ENCODE measurements at regions not wholly inside any gene's neighbourhood (a gene's known extent, or its start where the extent isn't known, plus 50 kb on each side); places are given as distances from the start of the nearest gene placed in this dataset.
"Not testable (repeated sequence)": the region's sequence is repeated elsewhere in the genome, so short reads cannot be mapped to it uniquely, and the experiment has no call there.

DNA sequence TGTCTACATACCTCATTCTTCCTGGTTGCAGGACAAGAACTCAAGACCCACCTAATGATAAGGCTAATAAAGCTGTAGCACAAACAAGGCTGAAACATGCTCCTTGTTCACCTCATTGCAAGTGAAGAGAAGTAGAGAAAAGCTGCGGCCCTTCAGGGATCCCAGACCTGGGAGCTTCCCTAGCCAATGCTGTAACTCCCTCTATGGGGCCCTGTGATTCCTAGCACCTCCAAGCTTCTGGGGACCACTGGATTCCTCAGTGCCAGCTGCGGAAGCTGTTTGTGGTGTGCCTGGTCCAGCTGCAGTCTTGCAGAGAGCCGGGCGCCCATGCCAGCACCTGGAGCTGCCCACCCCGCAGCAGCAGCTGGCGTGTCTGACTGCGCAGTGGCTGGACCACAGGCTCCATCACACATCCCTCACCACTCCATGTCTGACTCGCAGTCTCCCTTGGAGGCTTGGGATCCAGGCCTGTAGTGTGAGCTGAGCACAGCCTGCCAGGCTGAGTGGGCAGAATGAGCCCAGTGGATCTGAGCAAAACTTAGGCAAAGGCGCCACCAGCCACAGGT lies 737.2 kb upstream of the GJE1 start:
- H3K9ac ChIP-seq (ENCODE audit: low read length): no peak overlapping the region
- 0 out of 2 replicates have a peak, but pooled peaks cover 10% of the 10 kb centered on the region for H3K9me3 ChIP-seq (ENCODE audit: control insufficient read depth, insufficient read depth, low read depth, low read length)
- no peak overlapping the region for H3K4me3 ChIP-seq (ENCODE audit: low read depth, low read length)
- H3K27me3 ChIP-seq (ENCODE audit: control insufficient read depth, insufficient read depth, low read length): no peaks in the 10 kb centered on the region
- H3K36me3 ChIP-seq (ENCODE audit: control insufficient read depth, insufficient read depth, low read length): peaks cover 5% of the 10 kb centered on the region; the same call in 1 of the 2 replicates
- H3K27ac ChIP-seq (ENCODE audit: low read depth, low read length): no peak overlapping the region
- no peaks in the 10 kb centered on the region for H3K4me1 ChIP-seq (ENCODE audit: control insufficient read depth, insufficient read depth, low read length)

DNA sequence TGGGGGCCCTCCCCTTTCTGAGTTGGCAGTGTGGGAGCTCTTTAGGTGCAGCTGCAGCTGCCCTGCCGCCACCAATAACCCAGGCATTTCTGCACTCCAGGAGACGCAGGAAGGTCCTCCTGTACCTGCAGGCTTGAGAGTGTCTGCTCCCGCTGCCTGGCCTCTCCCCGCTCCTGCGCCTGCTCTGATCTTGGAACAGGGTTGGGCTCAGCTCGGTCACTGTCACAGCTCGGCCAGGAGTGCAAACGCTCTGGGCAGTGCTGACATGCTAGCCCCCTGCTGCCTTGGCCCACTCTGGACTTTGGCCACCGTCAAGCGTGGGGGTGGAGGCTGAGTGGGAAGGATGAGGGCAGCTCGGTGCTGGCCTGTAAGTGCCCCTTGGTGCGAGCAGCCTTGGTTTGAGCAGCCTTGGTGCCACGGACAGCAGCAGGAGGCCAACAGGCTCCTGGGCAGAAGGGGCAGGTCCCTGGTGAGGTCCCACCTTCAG lies 738.1 kb upstream of the GJE1 start:
- Histone ChIP-seq H3K4me1 (ENCODE audit: control insufficient read depth, insufficient read depth, low read length) (no peaks in the 10 kb centered on the region), H3K27ac (ENCODE audit: low read depth, low read length) (no peak overlapping the region), H3K4me3 (ENCODE audit: low read depth, low read length) (no peak overlapping the region), H3K36me3 (ENCODE audit: control insufficient read depth, insufficient read depth, low read length) (peaks cover 9% of the 10 kb centered on the region), H3K9ac (ENCODE audit: low read length) (no peak overlapping the region), H3K27me3 (ENCODE audit: control insufficient read depth, insufficient read depth, low read length) (no peaks in the 10 kb centered on the region), H3K9me3 (ENCODE audit: control insufficient read depth, insufficient read depth, low read depth, low read length) (peaks cover 16% of the 10 kb centered on the region; the same call in 1 of the 2 replicates)

DNA sequence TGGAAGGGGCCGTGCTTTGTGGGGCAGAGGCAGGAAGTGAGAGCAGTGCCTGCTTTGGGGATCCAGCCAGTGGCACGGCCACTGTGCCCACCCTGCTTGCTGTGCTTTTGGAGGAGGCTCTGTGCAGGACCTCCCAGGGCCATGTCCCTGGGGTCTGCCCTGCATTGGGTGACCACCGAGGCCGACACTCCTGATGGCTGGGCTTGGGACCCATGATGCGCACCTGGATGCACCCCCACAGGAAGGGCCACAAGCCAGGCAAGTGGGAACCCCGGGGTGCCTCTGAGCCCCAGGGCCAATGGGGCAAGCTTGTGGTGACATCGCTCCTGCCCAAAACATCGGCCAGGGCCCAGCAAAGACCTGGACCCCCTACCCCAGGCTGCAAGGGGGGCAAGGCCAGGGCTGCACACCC lies 738.6 kb upstream of the GJE1 start:
- Histone ChIP-seq H3K27me3 (ENCODE audit: control insufficient read depth, insufficient read depth, low read length) (no peaks in the 10 kb centered on the region), H3K9me3 (ENCODE audit: control insufficient read depth, insufficient read depth, low read depth, low read length) (peaks cover 21% of the 10 kb centered on the region; the same call in 1 of the 2 replicates), H3K4me1 (ENCODE audit: control insufficient read depth, insufficient read depth, low read length) (peaks cover 3% of the 10 kb centered on the region; the same call in 1 of the 2 replicates), H3K27ac (ENCODE audit: low read depth, low read length) (no peak overlapping the region), H3K4me3 (ENCODE audit: low read depth, low read length) (no peak overlapping the region), H3K9ac (ENCODE audit: low read length) (no peak overlapping the region), H3K36me3 (ENCODE audit: control insufficient read depth, insufficient read depth, low read length) (peaks cover 9% of the 10 kb centered on the region)

DNA sequence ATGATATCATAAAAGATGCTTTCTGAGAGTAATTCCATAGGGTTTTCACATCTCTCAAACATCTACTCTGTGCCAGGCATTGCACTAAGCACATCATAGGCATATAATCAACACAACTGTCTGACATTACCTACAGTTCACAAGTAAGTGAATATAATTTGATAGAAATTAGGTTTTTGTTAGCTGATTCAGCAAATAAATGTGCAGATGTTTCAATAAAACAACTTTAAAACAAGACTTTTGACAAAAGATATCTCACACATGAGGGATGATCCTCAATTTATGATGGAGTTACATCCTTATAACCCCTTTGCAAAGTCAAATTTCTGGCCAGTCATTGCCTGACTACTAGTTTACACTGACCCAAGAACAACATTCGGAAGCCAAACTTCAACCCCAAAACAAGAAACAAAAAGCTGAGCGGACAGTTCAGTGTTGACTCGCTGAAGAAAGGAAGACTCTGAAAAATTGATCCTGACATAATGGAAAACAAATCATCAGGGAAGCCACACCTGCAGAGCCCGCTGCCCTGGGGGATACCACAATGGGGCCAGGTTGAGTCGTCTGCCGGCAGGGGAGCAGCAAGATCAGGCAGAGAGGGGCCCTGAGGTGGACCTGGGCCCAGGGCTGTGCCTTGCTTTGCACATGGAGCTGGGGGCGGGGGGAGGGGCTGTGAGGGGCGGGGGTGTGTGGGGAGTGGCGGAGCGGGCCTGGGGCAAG lies 739.2 kb upstream of the GJE1 start:
- Histone ChIP-seq H3K9me3 (ENCODE audit: control insufficient read depth, insufficient read depth, low read depth, low read length) (peaks cover 21% of the 10 kb centered on the region; the same call in 1 of the 2 replicates), H3K4me3 (ENCODE audit: low read depth, low read length) (no peak overlapping the region), H3K36me3 (ENCODE audit: control insufficient read depth, insufficient read depth, low read length) (peaks cover 9% of the 10 kb centered on the region), H3K9ac (ENCODE audit: low read length) (no peak overlapping the region), H3K27ac (ENCODE audit: low read depth, low read length) (no peak overlapping the region), H3K27me3 (ENCODE audit: control insufficient read depth, insufficient read depth, low read length) (no peaks in the 10 kb centered on the region), H3K4me1 (ENCODE audit: control insufficient read depth, insufficient read depth, low read length) (peaks cover 7% of the 10 kb centered on the region; the same call in 1 of the 2 replicates)

DNA sequence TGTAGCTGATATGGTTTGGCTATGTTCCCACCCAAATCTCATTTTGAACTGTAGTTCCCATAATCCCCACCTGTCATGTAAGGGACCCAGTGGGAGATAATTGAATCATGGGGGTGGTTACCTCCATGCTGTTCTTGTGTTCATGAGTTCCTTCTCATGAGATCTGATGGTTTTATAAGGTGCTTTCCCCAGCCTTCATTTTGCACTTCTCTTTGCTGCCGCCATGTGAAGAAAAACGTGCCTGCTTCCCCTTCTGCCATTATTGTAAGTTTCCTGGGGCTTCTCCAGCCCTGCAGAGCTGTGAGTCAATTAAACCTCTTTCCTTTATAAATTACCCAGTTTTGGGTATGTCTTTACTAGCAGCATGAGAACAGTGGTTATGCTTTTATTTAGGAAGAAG lies 741.6 kb upstream of the GJE1 start:
- Histone ChIP-seq H3K9me3 (ENCODE audit: control insufficient read depth, insufficient read depth, low read depth, low read length) (peaks cover 35% of the 10 kb centered on the region), H3K36me3 (ENCODE audit: control insufficient read depth, insufficient read depth, low read length) (peaks cover 11% of the 10 kb centered on the region)
- not testable (repeated sequence) for H3K4me3 ChIP-seq (ENCODE audit: low read depth, low read length); H3K27me3 ChIP-seq (ENCODE audit: control insufficient read depth, insufficient read depth, low read length); H3K4me1 ChIP-seq (ENCODE audit: control insufficient read depth, insufficient read depth, low read length); H3K27ac ChIP-seq (ENCODE audit: low read depth, low read length); H3K9ac ChIP-seq (ENCODE audit: low read length)

DNA sequence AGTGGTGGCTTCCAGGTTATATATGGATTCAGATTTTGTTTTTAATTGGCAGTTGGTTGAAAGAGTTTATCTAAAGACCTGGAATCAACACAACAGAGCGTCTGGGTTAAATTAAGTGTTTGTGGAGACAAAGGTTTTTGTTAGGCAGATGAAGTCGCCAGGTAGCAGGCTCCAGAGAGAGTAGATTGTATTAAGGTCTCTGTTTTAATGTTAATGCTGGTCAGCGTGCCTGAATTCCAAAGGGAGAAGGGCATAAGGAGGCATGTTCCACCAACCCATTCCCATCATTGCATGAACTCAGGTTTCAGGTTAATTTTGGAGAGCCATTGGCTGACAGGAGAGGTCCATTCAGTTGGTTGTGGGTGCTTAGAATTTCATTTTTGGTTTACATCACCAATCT lies 744.1 kb upstream of the GJE1 start:
- Histone ChIP-seq H3K27ac (ENCODE audit: low read depth, low read length) (peak overlapping the region; percentile 71), H3K9ac (ENCODE audit: low read length) (no peak overlapping the region), H3K27me3 (ENCODE audit: control insufficient read depth, insufficient read depth, low read length) (no peaks in the 10 kb centered on the region), H3K4me1 (ENCODE audit: control insufficient read depth, insufficient read depth, low read length) (peaks cover 7% of the 10 kb centered on the region; the same call in 1 of the 2 replicates), H3K36me3 (ENCODE audit: control insufficient read depth, insufficient read depth, low read length) (peaks cover 11% of the 10 kb centered on the region), H3K9me3 (ENCODE audit: control insufficient read depth, insufficient read depth, low read depth, low read length) (peaks cover 28% of the 10 kb centered on the region), H3K4me3 (ENCODE audit: low read depth, low read length) (no peak overlapping the region)

DNA sequence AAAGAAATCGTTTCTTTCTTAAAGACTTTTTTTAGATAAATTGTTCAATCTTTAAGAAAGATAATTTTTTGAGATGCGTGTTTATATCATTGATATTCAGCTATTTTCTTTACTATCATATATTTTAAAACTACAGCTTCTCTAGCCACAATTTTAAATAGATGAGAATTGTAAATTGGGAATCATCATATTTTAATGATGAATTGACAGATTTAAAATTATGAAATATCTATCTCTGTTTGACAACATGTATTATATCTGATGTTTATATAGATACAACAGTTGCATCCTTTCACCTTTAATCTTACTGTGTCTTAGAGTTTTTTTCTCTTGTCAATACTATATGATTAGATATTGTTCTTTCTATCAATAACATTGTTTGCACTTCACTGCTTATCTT lies 762.3 kb upstream of the GJE1 start:
- Histone ChIP-seq H3K27ac (ENCODE audit: low read depth, low read length) (no peak overlapping the region), H3K27me3 (ENCODE audit: control insufficient read depth, insufficient read depth, low read length) (no peaks in the 10 kb centered on the region), H3K9ac (ENCODE audit: low read length) (no peak overlapping the region), H3K36me3 (ENCODE audit: control insufficient read depth, insufficient read depth, low read length) (no peaks in the 10 kb centered on the region), H3K4me1 (ENCODE audit: control insufficient read depth, insufficient read depth, low read length) (no peaks in the 10 kb centered on the region), H3K4me3 (ENCODE audit: low read depth, low read length) (no peak overlapping the region), H3K9me3 (ENCODE audit: control insufficient read depth, insufficient read depth, low read depth, low read length) (no peaks in the 10 kb centered on the region)

DNA sequence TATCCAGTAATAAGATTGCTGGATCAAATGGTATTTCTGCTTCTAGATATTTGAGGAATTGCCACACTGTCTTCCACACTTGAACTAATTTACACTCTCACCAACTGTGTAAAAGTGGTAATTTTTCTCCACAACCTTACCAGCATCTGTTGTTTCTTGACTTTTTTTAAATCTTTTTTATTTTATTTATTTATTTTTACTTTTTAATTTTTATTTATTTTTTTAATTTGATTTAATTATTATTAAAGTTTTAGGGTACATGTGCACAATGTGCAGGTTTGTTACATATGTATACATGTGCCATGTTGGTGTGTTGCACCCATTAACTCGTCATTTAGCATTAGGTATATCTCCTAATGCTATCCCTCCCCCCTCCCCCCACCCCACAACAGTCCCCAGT lies 765.9 kb upstream of the GJE1 start:
- H3K9ac ChIP-seq (ENCODE audit: low read length); H3K36me3 ChIP-seq (ENCODE audit: control insufficient read depth, insufficient read depth, low read length); H3K9me3 ChIP-seq (ENCODE audit: control insufficient read depth, insufficient read depth, low read depth, low read length); H3K27ac ChIP-seq (ENCODE audit: low read depth, low read length); H3K27me3 ChIP-seq (ENCODE audit: control insufficient read depth, insufficient read depth, low read length); H3K4me3 ChIP-seq (ENCODE audit: low read depth, low read length); H3K4me1 ChIP-seq (ENCODE audit: control insufficient read depth, insufficient read depth, low read length): not testable (repeated sequence)

DNA sequence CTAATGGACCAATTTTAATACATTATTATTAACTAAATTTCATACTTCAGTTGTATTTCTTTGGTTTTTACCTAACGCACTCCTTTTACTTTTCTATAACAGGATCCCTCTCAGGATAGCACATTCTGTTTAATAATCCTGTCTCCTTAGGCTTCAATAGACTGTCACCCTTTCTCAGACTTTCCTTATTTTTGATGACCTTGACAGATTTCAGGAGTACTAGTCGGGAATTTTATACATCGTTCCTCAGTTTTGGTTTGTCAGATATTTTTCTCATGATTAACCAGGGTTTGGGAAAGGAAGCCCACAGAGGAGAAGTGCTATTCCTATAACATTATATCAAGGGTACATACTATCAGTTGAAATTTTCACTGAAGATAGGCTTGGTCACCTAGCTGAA lies 768.0 kb upstream of the GJE1 start:
- Histone ChIP-seq H3K27ac (ENCODE audit: low read depth, low read length) (no peak overlapping the region), H3K27me3 (ENCODE audit: control insufficient read depth, insufficient read depth, low read length) (no peaks in the 10 kb centered on the region), H3K4me3 (ENCODE audit: low read depth, low read length) (no peak overlapping the region), H3K36me3 (ENCODE audit: control insufficient read depth, insufficient read depth, low read length) (no peaks in the 10 kb centered on the region), H3K9me3 (ENCODE audit: control insufficient read depth, insufficient read depth, low read depth, low read length) (no peaks in the 10 kb centered on the region), H3K4me1 (ENCODE audit: control insufficient read depth, insufficient read depth, low read length) (no peaks in the 10 kb centered on the region), H3K9ac (ENCODE audit: low read length) (no peak overlapping the region)

DNA sequence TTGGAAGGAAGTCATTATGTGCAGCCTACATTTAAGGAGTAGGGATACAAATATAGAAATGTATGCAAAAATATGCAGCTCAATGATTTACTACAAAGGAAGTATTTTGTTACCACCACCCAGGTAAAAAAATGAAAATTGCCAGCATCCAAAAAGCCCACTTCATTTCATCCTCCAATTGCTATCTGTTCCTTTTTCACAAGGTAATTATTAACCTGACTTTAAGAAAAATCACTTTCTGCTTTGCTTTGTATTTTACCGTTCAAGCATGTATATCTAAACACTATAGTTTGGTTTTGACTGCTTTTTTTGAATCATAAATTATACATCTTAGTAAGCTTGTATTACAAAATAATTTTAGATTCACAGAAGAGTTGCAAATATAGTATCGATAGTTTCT lies 768.5 kb upstream of the GJE1 start:
- Histone ChIP-seq H3K9ac (ENCODE audit: low read length) (no peak overlapping the region), H3K27ac (ENCODE audit: low read depth, low read length) (no peak overlapping the region), H3K4me1 (ENCODE audit: control insufficient read depth, insufficient read depth, low read length) (no peaks in the 10 kb centered on the region), H3K27me3 (ENCODE audit: control insufficient read depth, insufficient read depth, low read length) (no peaks in the 10 kb centered on the region), H3K36me3 (ENCODE audit: control insufficient read depth, insufficient read depth, low read length) (no peaks in the 10 kb centered on the region), H3K4me3 (ENCODE audit: low read depth, low read length) (no peak overlapping the region), H3K9me3 (ENCODE audit: control insufficient read depth, insufficient read depth, low read depth, low read length) (no peaks in the 10 kb centered on the region)

DNA sequence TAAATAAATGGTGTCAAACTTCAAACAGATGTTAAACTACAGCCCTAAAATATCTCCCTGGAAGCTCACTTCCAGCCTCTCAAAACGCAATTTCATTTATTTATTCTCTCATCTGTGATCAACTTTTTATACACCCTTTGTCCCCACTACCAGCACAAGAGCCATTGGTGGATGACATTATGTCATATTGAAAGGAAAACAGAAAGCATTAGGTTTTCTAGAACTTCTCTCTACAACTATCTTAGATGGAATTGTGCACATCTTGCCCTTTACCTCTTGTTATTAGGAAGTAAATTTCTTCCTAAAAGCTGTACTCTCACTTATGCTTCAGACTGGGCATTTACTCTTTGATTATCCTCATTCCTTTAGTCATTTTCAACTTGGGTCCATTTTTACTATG lies 771.2 kb upstream of the GJE1 start:
- H3K9ac ChIP-seq (ENCODE audit: low read length): no peak overlapping the region
- H3K4me1 ChIP-seq (ENCODE audit: control insufficient read depth, insufficient read depth, low read length): no peaks in the 10 kb centered on the region
- no peaks in the 10 kb centered on the region for H3K36me3 ChIP-seq (ENCODE audit: control insufficient read depth, insufficient read depth, low read length)
- no peaks in the 10 kb centered on the region for H3K27me3 ChIP-seq (ENCODE audit: control insufficient read depth, insufficient read depth, low read length)
- no peak overlapping the region for H3K27ac ChIP-seq (ENCODE audit: low read depth, low read length)
- H3K9me3 ChIP-seq (ENCODE audit: control insufficient read depth, insufficient read depth, low read depth, low read length): no peaks in the 10 kb centered on the region
- H3K4me3 ChIP-seq (ENCODE audit: low read depth, low read length): no peak overlapping the region
